DMS114 treated with DMSO at 0.1 percent for 48 hours (cell line): ENCODE measurements at regions not wholly inside any gene's neighbourhood (a gene's known extent, or its start where the extent isn't known, plus 50 kb on each side); places are given as distances from the start of the nearest gene placed in this dataset.

Source experiments
- DNase-seq: peaks from one replicate; lab custom pipeline; 2025; ENCODE audit not compliant: unreplicated experiment; lab: John Stamatoyannopoulos, UW

DNA sequence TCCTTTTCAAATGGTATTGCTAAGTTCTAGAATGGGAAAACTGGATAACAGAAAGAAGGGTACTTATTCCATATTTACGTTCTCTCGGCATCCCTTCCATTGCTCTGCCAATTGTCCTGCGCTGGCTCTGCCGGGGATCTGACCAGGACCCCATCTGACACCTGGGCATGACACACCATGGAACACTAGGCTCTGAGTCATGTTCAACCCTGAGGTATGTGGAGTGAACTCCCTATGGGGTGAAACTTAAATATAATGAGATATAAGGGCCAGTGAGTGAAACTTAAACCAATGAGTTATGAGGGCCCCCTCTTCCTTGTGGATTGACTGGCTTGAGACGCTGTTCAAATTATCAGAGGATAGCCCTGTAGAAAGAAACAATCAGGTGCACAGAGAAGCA is 55.1 kb upstream of the ZEB1 start:
- no peak for DNase-seq

GRCh38 chr10:31268444-31269303 is 50.3 kb upstream of the ZEB1 start:
- DNase-seq: no peak
